GM12874 (cell line): ENCODE measurements at regions not wholly inside any gene's neighbourhood (a gene's known extent, or its start where the extent isn't known, plus 50 kb on each side); places are given as distances from the start of the nearest gene placed in this dataset.

Source experiments
- TF ChIP-seq, protein P1 (sequence below): IDR thresholded peaks from 2 replicates; pipeline ENCODE4 v1.5.1; 2011; ENCODE audit warnings: low read depth, mild to moderate bottlenecking, control low read depth, low read length, moderate library complexity; ENCODE audit not compliant: insufficient read depth

DNA sequence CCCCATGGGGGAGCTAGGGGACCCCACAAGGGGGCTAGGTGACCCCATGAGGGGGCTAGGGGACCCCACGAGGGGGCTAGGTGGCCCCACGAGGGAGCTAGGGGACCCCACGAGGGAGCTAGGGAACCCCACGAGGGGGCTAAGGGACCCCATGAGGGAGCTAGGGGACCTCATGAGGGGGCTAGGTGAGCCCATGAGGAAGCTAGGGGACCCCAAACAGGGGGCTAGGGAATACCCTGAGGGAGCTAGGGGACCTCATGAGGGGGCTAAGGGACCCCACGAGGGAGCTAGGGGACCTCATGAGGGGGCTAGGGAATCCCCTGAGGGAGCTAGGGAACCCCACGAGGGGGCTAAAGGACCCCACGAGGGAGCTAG, 50.5 kb upstream of the DMRTB1 start:
- TF ChIP-seq, protein P1, sequence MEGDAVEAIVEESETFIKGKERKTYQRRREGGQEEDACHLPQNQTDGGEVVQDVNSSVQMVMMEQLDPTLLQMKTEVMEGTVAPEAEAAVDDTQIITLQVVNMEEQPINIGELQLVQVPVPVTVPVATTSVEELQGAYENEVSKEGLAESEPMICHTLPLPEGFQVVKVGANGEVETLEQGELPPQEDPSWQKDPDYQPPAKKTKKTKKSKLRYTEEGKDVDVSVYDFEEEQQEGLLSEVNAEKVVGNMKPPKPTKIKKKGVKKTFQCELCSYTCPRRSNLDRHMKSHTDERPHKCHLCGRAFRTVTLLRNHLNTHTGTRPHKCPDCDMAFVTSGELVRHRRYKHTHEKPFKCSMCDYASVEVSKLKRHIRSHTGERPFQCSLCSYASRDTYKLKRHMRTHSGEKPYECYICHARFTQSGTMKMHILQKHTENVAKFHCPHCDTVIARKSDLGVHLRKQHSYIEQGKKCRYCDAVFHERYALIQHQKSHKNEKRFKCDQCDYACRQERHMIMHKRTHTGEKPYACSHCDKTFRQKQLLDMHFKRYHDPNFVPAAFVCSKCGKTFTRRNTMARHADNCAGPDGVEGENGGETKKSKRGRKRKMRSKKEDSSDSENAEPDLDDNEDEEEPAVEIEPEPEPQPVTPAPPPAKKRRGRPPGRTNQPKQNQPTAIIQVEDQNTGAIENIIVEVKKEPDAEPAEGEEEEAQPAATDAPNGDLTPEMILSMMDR, result no peak

DNA sequence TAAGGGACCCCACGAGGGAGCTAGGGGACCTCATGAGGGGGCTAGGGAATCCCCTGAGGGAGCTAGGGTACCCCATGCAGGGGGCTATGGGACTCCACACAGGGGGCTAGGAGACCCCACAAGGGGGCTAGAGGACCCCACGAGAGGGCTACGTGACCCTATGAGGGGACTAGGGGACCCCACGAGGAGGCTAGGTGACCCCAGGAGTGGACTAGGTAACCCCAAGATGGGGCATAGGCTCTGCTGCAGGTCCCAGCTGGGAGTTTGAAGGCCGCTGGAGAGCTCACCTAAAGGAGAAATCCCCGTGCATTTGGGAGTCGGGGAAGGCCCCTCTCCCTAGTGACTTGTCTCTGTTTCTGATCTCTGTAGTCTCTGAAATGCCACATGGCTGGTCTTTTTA, 50.0 kb upstream of the DMRTB1 start:
- TF ChIP-seq, protein P1, result no peak
